IMR-90 (cell line): ENCODE measurements at regions not wholly inside any gene's neighbourhood (a gene's known extent, or its start where the extent isn't known, plus 50 kb on each side); places are given as distances from the start of the nearest gene placed in this dataset.

Source experiments
- ATAC-seq: fragments of 200-7000 bp; cut with Tn5 transposase; 2 replicates; pipeline ENCODE4 v1.9.1; 2020; ENCODE audit warnings: low read depth, mild to moderate bottlenecking, moderate library complexity
- BruUV-seq: library from RNA; stranded (reverse); fragments of 400-500 nt; replicated peaks from 2 replicates; lab custom pipeline; 2021; lab: Mats Ljungman, UMichigan
- CTCF ChIA-PET: fragments of 300-600 bp; formaldehyde crosslinking; extraction: SDS; loops from one replicate; lab custom pipeline; 2021; ENCODE audit warnings: antibody characterized with exemption; lab: Yijun Ruan, JAX
- POLR2A ChIA-PET: fragments of 300-600 bp; sonication (Branson Sonifier 250); formaldehyde crosslinking; loops from one replicate; lab custom pipeline; 2022; ENCODE audit warnings: antibody characterized with exemption; ENCODE audit not compliant: unreplicated experiment; lab: Charles Lee
- DNase-seq: peaks from one replicate; pipeline ENCODE4 v3.0.0; 2013
- H2AFZ ChIP-seq: replicated peaks from 2 replicates; pipeline ENCODE3; 2013; ENCODE audit warnings: low read length, mild to moderate bottlenecking; ENCODE audit not compliant: poor library complexity
- H2AK5ac ChIP-seq: 2 replicates; pipeline ENCODE4 v1.6.1; 2013; ENCODE audit warnings: low read depth, low read length, inconsistent platforms
- H2AK9ac ChIP-seq: replicated peaks from 2 replicates; pipeline ENCODE3; 2013; ENCODE audit warnings: mild to moderate bottlenecking, low read depth, low read length, moderate library complexity; ENCODE audit not compliant: poor library complexity
- H2BK120ac ChIP-seq: 2 replicates; pipeline ENCODE4 v1.6.1; 2013; ENCODE audit warnings: low read depth, low read length, inconsistent platforms
- H2BK15ac ChIP-seq: 3 replicates; pipeline ENCODE4 v1.6.1; 2013; ENCODE audit warnings: low read depth, low read length, inconsistent platforms
- H2BK20ac ChIP-seq: 2 replicates; pipeline ENCODE4 v1.6.1; 2013; ENCODE audit warnings: low read depth, mild to moderate bottlenecking, inconsistent platforms, low read length, moderate library complexity
- H2BK5ac ChIP-seq: 2 replicates; pipeline ENCODE4 v1.6.1; 2013; ENCODE audit warnings: mild to moderate bottlenecking, low read depth, low read length, inconsistent platforms; ENCODE audit not compliant: poor library complexity, severe bottlenecking
- H3K14ac ChIP-seq: replicated peaks from 2 replicates; pipeline ENCODE4 v1.6.1; 2013; ENCODE audit warnings: low read depth, low read length, inconsistent platforms
- H3K18ac ChIP-seq: 2 replicates; pipeline ENCODE4 v1.6.1; 2013; ENCODE audit warnings: low read depth, low read length, control low read depth
- H3K23ac ChIP-seq: 2 replicates; pipeline ENCODE4 v1.6.1; 2013; ENCODE audit warnings: low read depth, low read length, inconsistent platforms
- H3K27ac ChIP-seq: 2 replicates; pipeline ENCODE4 v1.5.1; 2013; ENCODE audit warnings: mild to moderate bottlenecking, control low read depth, low read length; ENCODE audit not compliant: insufficient read depth
- H3K27me3 ChIP-seq: 2 replicates; pipeline ENCODE4 v1.6.1; 2013; ENCODE audit warnings: low read length; ENCODE audit not compliant: control insufficient read depth, insufficient read depth
- H3K36me3 ChIP-seq: 2 replicates; pipeline ENCODE4 v1.6.1; 2013; ENCODE audit warnings: low read length, mixed read lengths; ENCODE audit not compliant: control insufficient read depth, insufficient read depth
- H3K4ac ChIP-seq: 2 replicates; pipeline ENCODE4 v1.6.1; 2013; ENCODE audit warnings: low read depth, low read length, inconsistent platforms
- H3K4me1 ChIP-seq: 2 replicates; pipeline ENCODE4 v1.6.1; 2013; ENCODE audit warnings: low read length, mixed read lengths; ENCODE audit not compliant: control insufficient read depth, insufficient read depth
- H3K4me2 ChIP-seq: 2 replicates; pipeline ENCODE4 v1.6.1; 2013; ENCODE audit warnings: low read depth, mild to moderate bottlenecking, control low read depth, low read length, moderate library complexity
- H3K4me3 ChIP-seq: 2 replicates; pipeline ENCODE4 v1.5.1; 2013; ENCODE audit warnings: low read depth, mild to moderate bottlenecking, control low read depth, low read length, moderate library complexity; ENCODE audit not compliant: insufficient read depth
- H3K56ac ChIP-seq: 2 replicates; pipeline ENCODE4 v1.6.1; 2013; ENCODE audit warnings: low read length, inconsistent platforms; ENCODE audit not compliant: insufficient read depth; ENCODE audit errors: extremely low read depth
- H3K79me1 ChIP-seq, 2 experiments: 2 replicates each; pipeline ENCODE4 v1.6.1; 2013; ENCODE audit warnings: low read length in 2 of 2, inconsistent platforms in 1 of 2, low read depth in 1 of 2
- H3K9ac ChIP-seq: 2 replicates; pipeline ENCODE4 v1.6.1; 2013; ENCODE audit warnings: low read depth, low read length, control low read depth
- H3K9me1 ChIP-seq: 2 replicates; pipeline ENCODE4 v1.6.1; 2013; ENCODE audit warnings: low read length, inconsistent platforms; ENCODE audit not compliant: insufficient read depth
- H3K9me3 ChIP-seq: 2 replicates; pipeline ENCODE4 v1.6.1; 2013; ENCODE audit warnings: low read length; ENCODE audit not compliant: control insufficient read depth, insufficient read depth
- H4K20me1 ChIP-seq: 2 replicates; pipeline ENCODE4 v1.6.1; 2013; ENCODE audit warnings: low read length, inconsistent platforms; ENCODE audit not compliant: insufficient read depth
- H4K5ac ChIP-seq: 2 replicates; pipeline ENCODE4 v1.6.1; 2013; ENCODE audit warnings: mild to moderate bottlenecking, low read depth, low read length, control low read depth
- H4K8ac ChIP-seq, 2 experiments: 2 replicates each; pipeline ENCODE4 v1.6.1; 2013; ENCODE audit warnings: low read depth in 2 of 2, low read length in 2 of 2, control low read depth in 1 of 2, inconsistent platforms in 1 of 2
- H4K91ac ChIP-seq: 2 replicates; pipeline ENCODE4 v1.6.1; 2013; ENCODE audit warnings: low read depth, low read length, inconsistent platforms; ENCODE audit not compliant: insufficient read depth
- BHLHE40 ChIP-seq: fragments of 150-350 bp; IDR thresholded peaks from 2 replicates; pipeline ENCODE4 v1.6.1; 2016; ENCODE audit warnings: mild to moderate bottlenecking, low read depth, low read length
- CEBPB ChIP-seq: IDR thresholded peaks from 2 replicates; pipeline ENCODE4 v1.6.1; 2012; ENCODE audit warnings: low read depth, low read length, improper control_type of control experiment
- CHD1 ChIP-seq: IDR thresholded peaks from 2 replicates; pipeline ENCODE4 v1.6.1; 2012; ENCODE audit warnings: low read depth, low read length, improper control_type of control experiment
- ELK1 ChIP-seq: fragments of 150-350 bp; IDR thresholded peaks from 2 replicates; pipeline ENCODE4 v1.6.1; 2016; ENCODE audit warnings: low read depth, mild to moderate bottlenecking, low read length, moderate library complexity, borderline replicate concordance
- FOS ChIP-seq: fragments of 150-350 bp; IDR thresholded peaks from 2 replicates; pipeline ENCODE4 v1.6.1; 2016; ENCODE audit warnings: low read depth, low read length
- RCOR1 ChIP-seq: IDR thresholded peaks from 2 replicates; pipeline ENCODE4 v1.6.1; 2012; ENCODE audit warnings: mild to moderate bottlenecking, low read length, improper control_type of control experiment; ENCODE audit not compliant: insufficient replicate concordance
- RFX5 ChIP-seq: IDR thresholded peaks from 2 replicates; pipeline ENCODE4 v1.8.0; 2012; ENCODE audit warnings: low read depth, mild to moderate bottlenecking, low read length, moderate library complexity
- dilution Hi-C: fragments of 300-500 bp; cut with HindIII; formaldehyde crosslinking; loops from one replicate; pipeline ENCODE4 v1.14.3; 2018; ENCODE audit warnings: low sequenced_read_pairs; ENCODE audit not compliant: unreplicated experiment
- in situ Hi-C: fragments of 300-500 bp; cut with MboI; formaldehyde crosslinking; loops from 3 replicates; pipeline ENCODE4 v1.14.3; 2019; ENCODE audit warnings: low sequenced_read_pairs, inconsistent platforms, mixed read lengths
- intact Hi-C: fragments of 100-400 bp; cut with micrococcal nuclease; formaldehyde crosslinking; loops from 2 replicates; pipeline ENCODE4 v1.10.0; 2022
- TF ChIP-seq, protein P1 (sequence below): conservative IDR thresholded peaks from 2 replicates; pipeline ENCODE4 v1.5.1; 2012; ENCODE audit warnings: mild to moderate bottlenecking, low read depth, low read length, improper control_type of control experiment

DNA sequence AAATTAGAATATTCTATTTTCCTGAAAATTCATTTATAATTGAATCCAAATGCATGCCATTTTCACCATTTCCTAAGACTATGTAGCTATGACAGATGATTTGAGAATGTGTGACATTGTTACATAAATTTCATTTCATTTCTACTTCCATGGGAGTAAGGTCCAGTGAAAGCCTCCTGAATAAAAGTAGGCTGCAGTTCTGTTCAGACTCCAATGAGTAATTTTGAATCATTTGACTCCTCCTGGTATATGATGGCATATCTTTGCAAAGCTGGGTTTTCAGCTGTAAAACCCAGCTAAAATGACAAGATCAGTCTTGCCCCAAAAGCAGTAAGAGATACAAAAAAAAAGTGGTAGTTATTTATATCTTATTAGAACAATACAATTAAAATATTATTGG is 101.0 kb upstream of the DNAJC10 start:
- dilution Hi-C loops, result no loop called here
- Histone ChIP-seq H3K23ac (no peak overlapping the region), H3K79me1 (no peaks in the 10 kb centered on the region), H3K18ac (no peak overlapping the region), H2BK120ac (no peak overlapping the region), H3K4me1 (peaks cover 13% of the 10 kb centered on the region), H2BK15ac (no peak overlapping the region), H3K4ac (no peak overlapping the region), H3K9me1 (peaks cover 5% of the 10 kb centered on the region), H2AK5ac (no peak overlapping the region), H3K27me3 (no peaks in the 10 kb centered on the region), H3K36me3 (no peaks in the 10 kb centered on the region), H3K9me3 (no peaks in the 10 kb centered on the region), H4K91ac (no peak overlapping the region), H3K4me3 (no peak overlapping the region), H2AK9ac (no peak overlapping the region), H3K9ac (no peak overlapping the region), H3K14ac (no peak overlapping the region), H2AFZ (no peak overlapping the region), H2BK20ac (no peak overlapping the region), H4K8ac (no peak overlapping the region), H3K56ac (no peak overlapping the region), H3K27ac (no peak overlapping the region), H2BK5ac (no peak overlapping the region), H4K5ac (no peak overlapping the region), H4K20me1 (no peaks in the 10 kb centered on the region), H3K4me2 (no peak overlapping the region)
- CTCF ChIA-PET, result interaction anchor here (0.5 kb wide), 1 partner anchor 822 kb away, joined by 4 read pairs; no protein-coding TSS in a partner anchor
- intact Hi-C loops, result no loop called here
- POLR2A ChIA-PET, result interaction anchor here (0.6 kb wide), 1 partner anchor 30 kb away, joined by 3 read pairs; no protein-coding TSS in a partner anchor
- BruUV-seq, result no TSS peak
- TF ChIP-seq FOS, result no peak
- TF ChIP-seq BHLHE40, result no peak
- no peak for TF ChIP-seq ELK1
- no peak for TF ChIP-seq CHD1
- TF ChIP-seq, protein P1, sequence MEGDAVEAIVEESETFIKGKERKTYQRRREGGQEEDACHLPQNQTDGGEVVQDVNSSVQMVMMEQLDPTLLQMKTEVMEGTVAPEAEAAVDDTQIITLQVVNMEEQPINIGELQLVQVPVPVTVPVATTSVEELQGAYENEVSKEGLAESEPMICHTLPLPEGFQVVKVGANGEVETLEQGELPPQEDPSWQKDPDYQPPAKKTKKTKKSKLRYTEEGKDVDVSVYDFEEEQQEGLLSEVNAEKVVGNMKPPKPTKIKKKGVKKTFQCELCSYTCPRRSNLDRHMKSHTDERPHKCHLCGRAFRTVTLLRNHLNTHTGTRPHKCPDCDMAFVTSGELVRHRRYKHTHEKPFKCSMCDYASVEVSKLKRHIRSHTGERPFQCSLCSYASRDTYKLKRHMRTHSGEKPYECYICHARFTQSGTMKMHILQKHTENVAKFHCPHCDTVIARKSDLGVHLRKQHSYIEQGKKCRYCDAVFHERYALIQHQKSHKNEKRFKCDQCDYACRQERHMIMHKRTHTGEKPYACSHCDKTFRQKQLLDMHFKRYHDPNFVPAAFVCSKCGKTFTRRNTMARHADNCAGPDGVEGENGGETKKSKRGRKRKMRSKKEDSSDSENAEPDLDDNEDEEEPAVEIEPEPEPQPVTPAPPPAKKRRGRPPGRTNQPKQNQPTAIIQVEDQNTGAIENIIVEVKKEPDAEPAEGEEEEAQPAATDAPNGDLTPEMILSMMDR, result no peak
- TF ChIP-seq RFX5, result no peak
- no peak for TF ChIP-seq RCOR1
- TF ChIP-seq CEBPB, result no peak
- no peak for ATAC-seq
- DNase-seq, result no peak
- in situ Hi-C loops, result no loop called here
